GM21528 (cell line): ENCODE measurements at regions not wholly inside any gene's neighbourhood (a gene's known extent, or its start where the extent isn't known, plus 50 kb on each side); places are given as distances from the start of the nearest gene placed in this dataset.
"Not testable (repeated sequence)": the region's sequence is repeated elsewhere in the genome, so short reads cannot be mapped to it uniquely, and the experiment has no call there.

ENCODE experiments used
- ATAC-seq: cut with Tn5 transposase; IDR thresholded peaks from one replicate; pipeline ENCODE4 v1.9.1; 2021; ENCODE audit warnings: mild to moderate bottlenecking, moderate library complexity; ENCODE audit not compliant: unreplicated experiment, low FRiP score

- ATAC-seq = no peak
Observed at GRCh38 chr1:228937351-228937750, 202.1 kb downstream of the RHOU start.

GRCh38 chr1:228937851-228938536 lies 202.7 kb downstream of the RHOU start:
- no peak for ATAC-seq

- ATAC-seq = no peak
Observed at GRCh38 chr1:228938537-228938901, 203.2 kb downstream of the RHOU start.

GRCh38 chr1:228939001-228939691 lies 203.9 kb downstream of the RHOU start:
- ATAC-seq = no peak

- ATAC-seq = no peak
Observed at GRCh38 chr1:228939881-228940392, 204.7 kb downstream of the RHOU start.

- no peak for ATAC-seq
Observed at GRCh38 chr1:228940526-228940925, 205.2 kb downstream of the RHOU start.

GRCh38 chr1:228940926-228941325 lies 205.6 kb downstream of the RHOU start:
- ATAC-seq = no peak

- no peak for ATAC-seq
Observed at GRCh38 chr1:228941666-228942065, 206.4 kb downstream of the RHOU start.

- no peak for ATAC-seq
Observed at GRCh38 chr1:228943436-228943835, 208.2 kb downstream of the RHOU start.

- ATAC-seq = no peak
Observed at GRCh38 chr1:228944296-228944695, 209.0 kb downstream of the RHOU start.

GRCh38 chr1:228944935-228945371 lies 209.7 kb downstream of the RHOU start:
- ATAC-seq = no peak

- ATAC-seq = no peak
Observed at GRCh38 chr1:228945885-228946284, 210.6 kb downstream of the RHOU start.

GRCh38 chr1:228949617-228950016 lies 214.3 kb downstream of the RHOU start:
- ATAC-seq = not testable (repeated sequence)

GRCh38 chr1:228953207-228953606 lies 217.9 kb downstream of the RHOU start:
- ATAC-seq = no peak

- not testable (repeated sequence) for ATAC-seq
Observed at GRCh38 chr1:228953808-228954207, 218.5 kb downstream of the RHOU start.

- ATAC-seq = no peak
Observed at GRCh38 chr1:228955691-228956090, 220.4 kb downstream of the RHOU start.

GRCh38 chr1:228956864-228957263 lies 221.6 kb downstream of the RHOU start:
- ATAC-seq = no peak

- no peak for ATAC-seq
Observed at GRCh38 chr1:228957535-228957934, 222.3 kb downstream of the RHOU start.

GRCh38 chr1:228958121-228958520 lies 222.8 kb downstream of the RHOU start:
- no peak for ATAC-seq

- ATAC-seq = no peak
Observed at GRCh38 chr1:228958741-228959140, 223.5 kb downstream of the RHOU start.

- ATAC-seq = no peak
Observed at GRCh38 chr1:228960705-228961104, 225.4 kb downstream of the RHOU start.

- ATAC-seq = no peak
Observed at GRCh38 chr1:228961511-228961910, 226.2 kb downstream of the RHOU start.
